ENCODE measurements at regions not wholly inside any gene's neighbourhood (a gene's known extent, or its start where the extent isn't known, plus 50 kb on each side); places are given as distances from the start of the nearest gene placed in this dataset.

- Histone ChIP-seq H3K9me3 (replicated peaks; ENCODE audit: control insufficient read depth, insufficient read depth, low read depth, low read length) (no peaks in the 10 kb centered on the region), H3K27ac (ENCODE audit: extremely low read depth, low read depth, low read length) (no peak overlapping the region), H3K4me3 (no peak overlapping the region), H4K20me1 (replicated peaks; ENCODE audit: control insufficient read depth, insufficient read depth, low read length) (no peaks in the 10 kb centered on the region), H3K36me3 (ENCODE audit: control insufficient read depth, insufficient read depth, low read length) (no peaks in the 10 kb centered on the region), H3K4me2 (ENCODE audit: insufficient read depth, low read length) (no peak overlapping the region), H2AFZ (ENCODE audit: low read depth, low read length) (no peak overlapping the region), H3K9me1 (ENCODE audit: control insufficient read depth, insufficient read depth, low read length) (no peaks in the 10 kb centered on the region), H3K27me3 (ENCODE audit: control insufficient read depth in 2 of 2, insufficient read depth in 2 of 2, low read length in 2 of 2) (peaks cover 0 to 9% of the 10 kb centered on the region in 2 experiments; a peak in 3 of 5 replicates), H3K9ac (ENCODE audit: insufficient read depth in 1 of 2, low read depth in 2 of 2, low read length in 2 of 2) (no peak overlapping the region), H3K4me1 (replicated peaks in 1 of 2; ENCODE audit: control insufficient read depth in 2 of 2, insufficient read depth in 2 of 2, low read length in 2 of 2) (peaks cover 0 to 3% of the 10 kb centered on the region in 2 experiments; a peak in 3 of 5 replicates), H3K79me2 (ENCODE audit: control insufficient read depth, insufficient read depth, low read length) (no peaks in the 10 kb centered on the region)
- no peak for ATAC-seq
- no peak for FAIRE-seq
- CTCF ChIA-PET (ENCODE audit: low intra/inter-chr PET ratio), result no interaction called here
- no TSS peak for BruUV-seq (replicated peaks)
- no peak for DNase-seq (ENCODE audit: extremely low read depth in 1 of 4, low spot score in 3 of 4)
- WGBS (ENCODE audit: insufficient coverage, low coverage, missing lambda C conversion rate), result 4% methylated on average over 4 of the region's 4 CpGs
- intact Hi-C loops (cut with micrococcal nuclease) (no loop called here), in situ Hi-C loops (cut with MboI) (no loop called here)
- POLR2A ChIA-PET, result interaction anchor here (0.6 kb wide), 1 partner anchor 11 kb away, joined by 5 read pairs; no protein-coding TSS in a partner anchor
- no peak for TF ChIP-seq NCOA6 (IDR thresholded peaks at IDR 0.05)
- no peak for TF ChIP-seq CTCF (IDR thresholded peaks at IDR 0.05 in 2 of 3, conservative IDR thresholded peaks at IDR 0.05 in 1 of 3; ENCODE audit: insufficient read depth in 2 of 3, low read depth in 1 of 3, low read length in 3 of 3)
- TF ChIP-seq KLF6 (CRISPR knock-in tag; IDR thresholded peaks at IDR 0.05; ENCODE audit: borderline replicate concordance), result no peak
- no peak for TF ChIP-seq STAG1 (CRISPR knock-in tag; IDR thresholded peaks at IDR 0.05; ENCODE audit: borderline replicate concordance)
- TF ChIP-seq HOXB6 (CRISPR knock-in tag; IDR thresholded peaks at IDR 0.05; ENCODE audit: borderline replicate concordance), result no peak
- no peak for TF ChIP-seq ARID2 (IDR thresholded peaks at IDR 0.05)
- TF ChIP-seq MBD2 (IDR thresholded peaks at IDR 0.05; ENCODE audit: borderline replicate concordance, low read depth), result no peak
- TF ChIP-seq HDAC3 (IDR thresholded peaks at IDR 0.05; ENCODE audit: borderline replicate concordance, partially characterized antibody), result no peak
Measured at GRCh38 chr20:20955892-20956291, 150.3 kb downstream of the LINC00237 start.

Data from K562 (cell line).